SU-DHL-6 (cell line): ENCODE measurements at regions not wholly inside any gene's neighbourhood (a gene's known extent, or its start where the extent isn't known, plus 50 kb on each side); places are given as distances from the start of the nearest gene placed in this dataset.

Experiments
- CTCF ChIP-seq: fragments of 200-600 bp; sonication (generic); IDR thresholded peaks from one replicate; pipeline ENCODE4 v1.5.1; 2017; ENCODE audit warnings: antibody characterized with exemption, mild to moderate bottlenecking, low read length, moderate library complexity; ENCODE audit not compliant: insufficient read depth, poor library complexity, severe bottlenecking
- EZH2phosphoT487 ChIP-seq: fragments of 200-600 bp; sonication (generic), shearing (Covaris generic); conservative IDR thresholded peaks from 2 replicates; pipeline ENCODE4 v1.6.1; 2018; ENCODE audit warnings: mild to moderate bottlenecking, antibody characterized with exemption, low read length, moderate library complexity, mixed read lengths

- TF ChIP-seq CTCF (no peak), EZH2phosphoT487 (no peak)
Observed at GRCh38 chr13:44293908-44294735, 79.5 kb upstream of the SERP2 start.
